ENCODE measurements at regions not wholly inside any gene's neighbourhood (a gene's known extent, or its start where the extent isn't known, plus 50 kb on each side); places are given as distances from the start of the nearest gene placed in this dataset.

- TF ChIP-seq, protein P1, sequence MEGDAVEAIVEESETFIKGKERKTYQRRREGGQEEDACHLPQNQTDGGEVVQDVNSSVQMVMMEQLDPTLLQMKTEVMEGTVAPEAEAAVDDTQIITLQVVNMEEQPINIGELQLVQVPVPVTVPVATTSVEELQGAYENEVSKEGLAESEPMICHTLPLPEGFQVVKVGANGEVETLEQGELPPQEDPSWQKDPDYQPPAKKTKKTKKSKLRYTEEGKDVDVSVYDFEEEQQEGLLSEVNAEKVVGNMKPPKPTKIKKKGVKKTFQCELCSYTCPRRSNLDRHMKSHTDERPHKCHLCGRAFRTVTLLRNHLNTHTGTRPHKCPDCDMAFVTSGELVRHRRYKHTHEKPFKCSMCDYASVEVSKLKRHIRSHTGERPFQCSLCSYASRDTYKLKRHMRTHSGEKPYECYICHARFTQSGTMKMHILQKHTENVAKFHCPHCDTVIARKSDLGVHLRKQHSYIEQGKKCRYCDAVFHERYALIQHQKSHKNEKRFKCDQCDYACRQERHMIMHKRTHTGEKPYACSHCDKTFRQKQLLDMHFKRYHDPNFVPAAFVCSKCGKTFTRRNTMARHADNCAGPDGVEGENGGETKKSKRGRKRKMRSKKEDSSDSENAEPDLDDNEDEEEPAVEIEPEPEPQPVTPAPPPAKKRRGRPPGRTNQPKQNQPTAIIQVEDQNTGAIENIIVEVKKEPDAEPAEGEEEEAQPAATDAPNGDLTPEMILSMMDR (conservative IDR thresholded peaks at IDR 0.05; ENCODE audit: low read depth, low read length), result no peak
- no peak overlapping the region for H3K4me3 ChIP-seq (ENCODE audit: low read depth, low read length)
- no peak for DNase-seq (ENCODE audit: low read depth)
These were observed 162.8 kb downstream of the FASLG start for GRCh38 chr1:172821609-172822274.

DNA sequence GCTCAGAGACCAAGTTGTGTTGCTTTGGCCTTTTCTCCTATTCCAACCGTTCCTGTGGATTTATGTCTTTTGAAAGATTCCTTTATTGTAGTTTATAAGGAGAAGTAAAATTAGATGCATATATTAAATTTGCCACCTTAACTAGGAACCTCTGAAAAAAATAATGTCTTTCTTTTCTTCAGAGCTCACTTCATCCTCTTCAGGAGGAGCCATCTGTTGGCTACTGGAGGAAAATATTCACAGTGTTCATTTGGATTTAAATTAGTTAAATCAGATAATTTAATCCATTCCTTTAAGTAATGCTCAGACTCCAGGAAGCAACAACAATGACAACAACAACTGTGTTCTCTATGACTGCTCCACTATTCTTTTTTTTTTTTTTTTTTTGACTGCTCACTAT is 164.0 kb downstream of the FASLG start:
- DNase-seq (ENCODE audit: low read depth), result no peak
- H3K4me3 ChIP-seq (ENCODE audit: low read depth, low read length), result no peak overlapping the region
- TF ChIP-seq, protein P1 (conservative IDR thresholded peaks at IDR 0.05; ENCODE audit: low read depth, low read length), result no peak

GRCh38 chr1:172823534-172823933 is 164.6 kb downstream of the FASLG start:
- H3K4me3 ChIP-seq (ENCODE audit: low read depth, low read length), result no peak overlapping the region
- peak; percentile 70 for DNase-seq (ENCODE audit: low read depth)
- TF ChIP-seq, protein P1 (conservative IDR thresholded peaks at IDR 0.05; ENCODE audit: low read depth, low read length), result no peak

DNA sequence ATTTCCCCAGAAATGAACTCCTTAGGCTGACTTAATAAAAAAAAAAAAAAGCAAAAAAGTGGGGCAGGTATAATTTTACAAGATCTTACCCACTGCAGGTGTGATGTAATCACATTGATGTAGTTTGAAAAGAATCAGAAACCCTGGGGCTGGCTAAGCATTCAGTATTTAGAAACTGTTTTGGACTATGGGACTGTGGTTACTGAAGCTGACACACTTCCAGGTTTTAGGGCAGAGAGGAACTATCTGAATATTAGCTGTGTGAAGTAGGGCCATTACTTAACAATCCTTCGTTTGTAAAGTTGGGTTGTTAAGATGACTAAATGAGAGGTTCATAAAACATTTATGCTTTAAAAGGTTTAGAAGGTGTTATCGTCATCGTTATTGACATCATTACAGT is 165.3 kb downstream of the FASLG start:
- no peak overlapping the region for H3K4me3 ChIP-seq (ENCODE audit: low read depth, low read length)
- TF ChIP-seq, protein P1 (conservative IDR thresholded peaks at IDR 0.05; ENCODE audit: low read depth, low read length), result no peak
- no peak for DNase-seq (ENCODE audit: low read depth)

DNA sequence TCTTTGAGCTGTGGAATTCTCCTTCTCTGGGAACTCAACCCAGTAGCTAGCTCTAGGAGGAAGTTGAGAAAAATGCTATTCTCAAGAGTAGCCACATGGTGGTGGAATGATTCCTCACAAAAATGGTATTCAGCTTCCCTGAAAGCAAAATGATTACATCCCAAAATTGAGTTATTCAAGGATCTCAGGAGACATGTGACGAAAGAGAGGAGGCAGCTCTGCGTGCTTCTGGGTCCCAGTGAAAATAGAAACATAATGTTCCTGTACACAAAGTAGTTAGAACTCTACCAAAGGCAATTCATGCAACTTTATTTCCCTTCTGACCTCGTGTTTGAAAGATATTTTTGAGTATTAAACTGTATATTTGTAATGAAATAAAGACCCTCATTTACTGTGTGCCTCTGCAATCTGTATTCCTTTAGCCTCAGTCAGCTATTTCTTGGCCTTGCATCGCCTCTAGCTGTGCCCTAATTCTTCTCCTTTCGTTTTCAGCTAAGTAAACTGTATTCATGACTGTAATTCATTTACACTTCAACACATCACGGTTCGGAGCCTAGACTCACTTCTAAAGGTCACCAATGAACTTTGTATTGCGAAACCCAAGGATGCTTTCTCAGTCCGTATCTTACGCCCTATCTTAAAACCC is 167.3 kb downstream of the FASLG start:
- TF ChIP-seq, protein P1 (conservative IDR thresholded peaks at IDR 0.05; ENCODE audit: low read depth, low read length), result peak; percentile 72
- DNase-seq (ENCODE audit: low read depth), result peak; percentile 75
- H3K4me3 ChIP-seq (ENCODE audit: low read depth, low read length), result peak overlapping the region; percentile 24

DNA sequence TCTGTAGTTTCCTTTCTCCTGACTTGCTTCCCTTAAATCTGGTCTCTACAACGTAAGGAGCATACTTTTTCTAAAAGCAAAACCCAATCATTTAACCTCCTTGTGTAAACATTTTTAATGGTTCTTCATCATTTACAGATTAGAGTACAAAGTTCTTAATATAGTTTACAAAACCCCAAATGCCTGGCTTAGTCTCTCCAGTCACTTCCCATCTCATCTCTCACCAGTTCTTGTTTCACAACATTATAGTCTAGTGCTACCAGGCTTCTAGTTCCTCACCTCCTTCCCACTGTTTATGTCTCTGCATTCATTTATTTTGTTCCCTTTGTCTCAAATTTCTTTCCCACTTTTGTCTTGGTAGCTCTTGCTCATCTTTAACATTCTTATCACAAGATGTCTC is 168.4 kb downstream of the FASLG start:
- TF ChIP-seq, protein P1 (conservative IDR thresholded peaks at IDR 0.05; ENCODE audit: low read depth, low read length), result no peak
- no peak for DNase-seq (ENCODE audit: low read depth)
- H3K4me3 ChIP-seq (ENCODE audit: low read depth, low read length), result no peak overlapping the region

GRCh38 chr1:172827841-172828240 is 168.9 kb downstream of the FASLG start:
- TF ChIP-seq, protein P1 (conservative IDR thresholded peaks at IDR 0.05; ENCODE audit: low read depth, low read length), result no peak
- no peak for DNase-seq (ENCODE audit: low read depth)
- H3K4me3 ChIP-seq (ENCODE audit: low read depth, low read length), result no peak overlapping the region
